ENCODE measurements at regions not wholly inside any gene's neighbourhood (a gene's known extent, or its start where the extent isn't known, plus 50 kb on each side); places are given as distances from the start of the nearest gene placed in this dataset.

DNA sequence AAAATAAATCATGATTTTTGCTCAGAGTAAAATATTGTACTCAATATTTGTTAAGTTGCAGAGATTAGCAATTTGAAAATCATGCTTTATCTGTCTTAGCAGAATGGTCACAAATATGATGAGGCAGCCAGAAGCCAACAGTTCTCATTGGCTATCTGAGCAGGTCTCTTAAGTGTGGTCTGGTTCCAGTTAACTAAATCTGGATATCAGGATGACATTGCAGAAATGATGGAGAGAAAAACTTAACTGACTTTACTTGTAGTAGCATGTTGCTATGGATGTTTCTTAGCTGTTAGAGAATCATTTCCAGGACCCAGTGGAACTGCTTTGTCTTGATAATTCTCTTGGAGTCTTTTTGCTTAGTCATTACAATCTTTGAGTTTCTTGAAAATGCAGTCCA lies 1070.3 kb downstream of the JRKL start:
- DNase-seq (ENCODE audit: extremely low spot score): no peak
- TF ChIP-seq L3MBTL2 (conservative IDR thresholded peaks at IDR 0.05): no peak
- no peak for TF ChIP-seq TARDBP (IDR thresholded peaks at IDR 0.05)
- TF ChIP-seq NFRKB (IDR thresholded peaks at IDR 0.05): no peak
- TF ChIP-seq FOXA1 (IDR thresholded peaks at IDR 0.05): no peak
- no peak for TF ChIP-seq HDGF (IDR thresholded peaks at IDR 0.05; ENCODE audit: borderline replicate concordance)
- TF ChIP-seq SUZ12 (IDR thresholded peaks at IDR 0.05): no peak
- TF ChIP-seq FOXK2 (IDR thresholded peaks at IDR 0.05): no peak
- no peak for TF ChIP-seq BHLHE40 (IDR thresholded peaks at IDR 0.05; ENCODE audit: borderline replicate concordance)
- no peak for TF ChIP-seq ARNT (IDR thresholded peaks at IDR 0.05)
- TF ChIP-seq SP1 (IDR thresholded peaks at IDR 0.05): no peak
- TF ChIP-seq ELF4 (IDR thresholded peaks at IDR 0.05): no peak
- no peak for TF ChIP-seq FOXM1 (IDR thresholded peaks at IDR 0.05; ENCODE audit: borderline replicate concordance)
- TF ChIP-seq, protein P1, sequence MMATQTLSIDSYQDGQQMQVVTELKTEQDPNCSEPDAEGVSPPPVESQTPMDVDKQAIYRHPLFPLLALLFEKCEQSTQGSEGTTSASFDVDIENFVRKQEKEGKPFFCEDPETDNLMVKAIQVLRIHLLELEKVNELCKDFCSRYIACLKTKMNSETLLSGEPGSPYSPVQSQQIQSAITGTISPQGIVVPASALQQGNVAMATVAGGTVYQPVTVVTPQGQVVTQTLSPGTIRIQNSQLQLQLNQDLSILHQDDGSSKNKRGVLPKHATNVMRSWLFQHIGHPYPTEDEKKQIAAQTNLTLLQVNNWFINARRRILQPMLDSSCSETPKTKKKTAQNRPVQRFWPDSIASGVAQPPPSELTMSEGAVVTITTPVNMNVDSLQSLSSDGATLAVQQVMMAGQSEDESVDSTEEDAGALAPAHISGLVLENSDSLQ (IDR thresholded peaks at IDR 0.05): no peak
- TF ChIP-seq ZNF384 (IDR thresholded peaks at IDR 0.05): no peak
- TF ChIP-seq CTBP1 (IDR thresholded peaks at IDR 0.05; ENCODE audit: borderline replicate concordance): no peak
- TF ChIP-seq LEF1 (IDR thresholded peaks at IDR 0.05; ENCODE audit: borderline replicate concordance): no peak
- CTCF ChIA-PET: no interaction called here
- POLR2A ChIA-PET: no interaction called here

DNA sequence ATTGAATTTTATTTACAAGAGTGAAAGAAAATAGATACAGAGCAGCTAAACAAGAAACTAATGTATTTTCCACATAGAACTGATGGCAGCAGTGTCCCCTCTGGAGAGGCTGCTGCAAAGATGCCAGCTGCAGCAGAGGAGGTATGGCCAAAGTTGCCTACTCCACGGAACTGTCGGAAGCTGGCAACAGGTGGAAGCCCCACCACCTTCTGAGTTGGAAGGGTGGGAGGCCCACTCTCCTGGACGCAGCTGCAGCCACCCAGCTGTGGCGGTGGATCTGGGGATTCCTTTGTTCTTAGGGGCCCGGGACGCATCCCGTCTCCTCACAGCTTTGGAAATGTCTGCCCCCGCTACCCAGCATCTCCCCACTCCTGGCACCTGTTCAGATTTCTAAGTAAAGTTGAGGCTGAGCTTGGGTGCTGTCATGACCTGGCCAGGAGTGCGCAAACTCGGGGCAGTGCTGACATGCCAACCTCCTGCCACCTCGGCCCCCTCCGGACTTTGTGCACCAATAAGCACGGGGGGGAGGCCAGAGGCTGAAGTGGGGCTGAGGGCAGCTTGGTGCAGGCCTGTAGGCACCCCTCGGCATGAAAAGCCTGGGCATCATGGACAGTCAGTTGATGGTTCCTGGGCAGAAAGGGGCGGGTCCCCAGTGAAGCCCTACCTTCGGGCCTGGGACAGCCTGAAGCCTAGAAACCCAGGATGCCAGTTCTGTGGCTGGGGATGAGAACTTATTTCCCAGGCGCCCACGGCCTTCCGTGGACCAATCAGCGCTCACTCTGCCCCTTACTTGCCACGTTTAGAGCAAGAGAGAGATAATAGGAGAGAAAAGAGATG lies 1071.4 kb downstream of the JRKL start:
- DNase-seq (ENCODE audit: extremely low spot score): no peak
- POLR2A ChIA-PET: no interaction called here
- CTCF ChIA-PET: interaction anchor here (0.6 kb wide), 1 partner anchor 55 kb away, joined by 4 read pairs; no protein-coding TSS in a partner anchor
- TF ChIP-seq TARDBP (IDR thresholded peaks at IDR 0.05): no peak
- TF ChIP-seq HDGF (IDR thresholded peaks at IDR 0.05; ENCODE audit: borderline replicate concordance): no peak
- TF ChIP-seq, protein P1 (IDR thresholded peaks at IDR 0.05): no peak
- no peak for TF ChIP-seq ARNT (IDR thresholded peaks at IDR 0.05)

DNA sequence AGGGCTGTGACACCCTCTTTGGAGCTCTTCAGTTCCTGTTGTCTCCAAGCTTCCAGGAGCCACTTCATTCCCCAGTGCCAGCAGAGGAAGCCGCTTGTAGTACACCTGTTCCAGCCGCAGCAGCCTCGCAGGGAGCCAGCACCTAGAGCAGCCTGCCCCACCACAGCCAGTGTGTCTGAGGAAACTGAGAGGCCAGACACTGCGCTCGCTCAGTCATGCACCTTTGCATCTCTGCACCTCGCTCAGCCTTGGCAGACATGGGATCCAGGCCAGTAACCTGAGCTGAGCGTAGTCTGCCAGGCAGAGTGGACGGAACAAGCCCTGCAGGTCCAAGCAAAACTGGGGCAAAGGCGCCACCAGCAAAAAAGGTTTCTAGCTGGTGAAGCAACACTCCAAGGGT lies 1072.1 kb downstream of the JRKL start:
- POLR2A ChIA-PET: no interaction called here
- CTCF ChIA-PET: no interaction called here
- DNase-seq (ENCODE audit: extremely low spot score): no peak
- TF ChIP-seq FOXA1 (IDR thresholded peaks at IDR 0.05) (no peak), L3MBTL2 (conservative IDR thresholded peaks at IDR 0.05) (no peak), ZNF384 (IDR thresholded peaks at IDR 0.05) (no peak), FOXK2 (IDR thresholded peaks at IDR 0.05) (no peak), CTBP1 (IDR thresholded peaks at IDR 0.05; ENCODE audit: borderline replicate concordance) (no peak), NFRKB (IDR thresholded peaks at IDR 0.05) (no peak), SUZ12 (IDR thresholded peaks at IDR 0.05) (no peak), SP1 (IDR thresholded peaks at IDR 0.05) (no peak), LEF1 (IDR thresholded peaks at IDR 0.05; ENCODE audit: borderline replicate concordance) (no peak), ELF4 (IDR thresholded peaks at IDR 0.05) (no peak), TARDBP (IDR thresholded peaks at IDR 0.05) (no peak)
- TF ChIP-seq, protein P1 (IDR thresholded peaks at IDR 0.05): no peak

DNA sequence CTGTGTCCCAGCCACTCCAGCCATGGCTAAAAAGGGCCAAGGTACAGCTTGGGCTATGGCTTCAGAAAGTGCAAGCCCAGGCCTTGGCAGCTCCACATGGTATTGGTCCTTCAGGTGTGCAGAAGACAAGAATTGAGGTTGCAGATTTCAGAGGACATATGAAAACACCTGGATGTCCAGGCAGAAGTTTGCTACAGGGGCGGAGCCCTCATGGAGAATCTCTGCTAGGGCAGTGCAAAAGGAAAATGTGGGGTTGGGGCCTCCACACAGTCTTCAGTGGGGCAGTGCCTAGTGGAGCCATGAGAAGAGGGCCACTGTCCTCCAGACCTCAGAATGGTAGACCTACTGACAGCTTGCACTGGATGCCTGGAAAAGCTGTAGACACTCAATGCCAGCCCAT lies 1074.1 kb downstream of the JRKL start:
- no peak for DNase-seq (ENCODE audit: extremely low spot score)
- TF ChIP-seq SP1 (IDR thresholded peaks at IDR 0.05) (no peak), ARNT (IDR thresholded peaks at IDR 0.05) (no peak), ELF4 (IDR thresholded peaks at IDR 0.05) (no peak), HDGF (IDR thresholded peaks at IDR 0.05; ENCODE audit: borderline replicate concordance) (no peak), TARDBP (IDR thresholded peaks at IDR 0.05) (no peak), BHLHE40 (IDR thresholded peaks at IDR 0.05; ENCODE audit: borderline replicate concordance) (no peak), L3MBTL2 (conservative IDR thresholded peaks at IDR 0.05) (no peak), LEF1 (IDR thresholded peaks at IDR 0.05; ENCODE audit: borderline replicate concordance) (no peak), CTBP1 (IDR thresholded peaks at IDR 0.05; ENCODE audit: borderline replicate concordance) (no peak), NFRKB (IDR thresholded peaks at IDR 0.05) (no peak), SUZ12 (IDR thresholded peaks at IDR 0.05) (no peak), FOXM1 (IDR thresholded peaks at IDR 0.05; ENCODE audit: borderline replicate concordance) (no peak)
- TF ChIP-seq, protein P1 (IDR thresholded peaks at IDR 0.05): no peak
- POLR2A ChIA-PET: no interaction called here
- CTCF ChIA-PET: no interaction called here

DNA sequence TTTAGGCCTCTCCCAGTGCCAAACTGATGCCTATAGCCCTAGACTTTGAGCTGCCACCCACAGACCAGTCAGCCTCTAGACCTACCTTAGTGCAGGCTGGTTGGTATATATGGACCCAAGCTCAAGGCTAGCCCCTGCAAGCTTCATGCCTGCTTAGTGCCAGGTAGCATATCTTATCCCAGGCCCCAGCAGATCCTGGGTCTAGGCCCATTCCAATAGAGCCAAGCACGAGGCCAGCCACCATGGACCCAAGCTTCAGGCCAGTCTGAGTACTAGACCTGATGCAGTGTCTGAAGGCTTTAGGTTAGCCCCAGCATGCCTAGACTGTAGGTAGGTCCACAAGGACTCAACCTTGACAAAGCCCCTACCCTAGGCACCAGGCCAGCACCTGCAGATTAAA lies 1081.7 kb downstream of the JRKL start:
- no peak for TF ChIP-seq L3MBTL2 (conservative IDR thresholded peaks at IDR 0.05)
- no peak for TF ChIP-seq FOXK2 (IDR thresholded peaks at IDR 0.05)
- TF ChIP-seq FOXA1 (IDR thresholded peaks at IDR 0.05): no peak
- TF ChIP-seq NFRKB (IDR thresholded peaks at IDR 0.05): no peak
- no peak for TF ChIP-seq ELF4 (IDR thresholded peaks at IDR 0.05)
- no peak for TF ChIP-seq BHLHE40 (IDR thresholded peaks at IDR 0.05; ENCODE audit: borderline replicate concordance)
- no peak for TF ChIP-seq LEF1 (IDR thresholded peaks at IDR 0.05; ENCODE audit: borderline replicate concordance)
- no peak for TF ChIP-seq FOXM1 (IDR thresholded peaks at IDR 0.05; ENCODE audit: borderline replicate concordance)
- no peak for TF ChIP-seq HDGF (IDR thresholded peaks at IDR 0.05; ENCODE audit: borderline replicate concordance)

More for the DNA sequence above, 1081.7 kb downstream of the JRKL start:
- ChIA-PET POLR2A (no interaction called here), CTCF (no interaction called here)
- no peak for DNase-seq (ENCODE audit: extremely low spot score)
